Activated naive CD8-positive, alpha-beta T cell treated with anti-CD3 and anti-CD28 coated beads for 36 hours (primary cell): ENCODE measurements at regions not wholly inside any gene's neighbourhood (a gene's known extent, or its start where the extent isn't known, plus 50 kb on each side); places are given as distances from the start of the nearest gene placed in this dataset.

Experiments
- DNase-seq: peaks from one replicate; pipeline ENCODE4 v3.0.0; 2021
- H3K27ac Mint-ChIP-seq: one replicate; pipeline ENCODE4 v1.8.0; 2022; ENCODE audit warnings: mild to moderate bottlenecking, moderate library complexity, mixed read lengths
- H3K27me3 Mint-ChIP-seq: one replicate; pipeline ENCODE4 v1.8.0; 2022; ENCODE audit warnings: mild to moderate bottlenecking, mixed read lengths
- H3K36me3 Mint-ChIP-seq: one replicate; pipeline ENCODE4 v1.8.0; 2021; ENCODE audit warnings: mild to moderate bottlenecking, mixed read lengths
- H3K4me1 Mint-ChIP-seq: one replicate; pipeline ENCODE4 v1.8.0; 2021; ENCODE audit warnings: mixed read lengths
- H3K4me3 Mint-ChIP-seq: one replicate; pipeline ENCODE4 v1.8.0; 2022; ENCODE audit warnings: mild to moderate bottlenecking, moderate library complexity, mixed read lengths
- H3K9me3 Mint-ChIP-seq: one replicate; pipeline ENCODE4 v1.8.0; 2022; ENCODE audit warnings: mixed read lengths

DNA sequence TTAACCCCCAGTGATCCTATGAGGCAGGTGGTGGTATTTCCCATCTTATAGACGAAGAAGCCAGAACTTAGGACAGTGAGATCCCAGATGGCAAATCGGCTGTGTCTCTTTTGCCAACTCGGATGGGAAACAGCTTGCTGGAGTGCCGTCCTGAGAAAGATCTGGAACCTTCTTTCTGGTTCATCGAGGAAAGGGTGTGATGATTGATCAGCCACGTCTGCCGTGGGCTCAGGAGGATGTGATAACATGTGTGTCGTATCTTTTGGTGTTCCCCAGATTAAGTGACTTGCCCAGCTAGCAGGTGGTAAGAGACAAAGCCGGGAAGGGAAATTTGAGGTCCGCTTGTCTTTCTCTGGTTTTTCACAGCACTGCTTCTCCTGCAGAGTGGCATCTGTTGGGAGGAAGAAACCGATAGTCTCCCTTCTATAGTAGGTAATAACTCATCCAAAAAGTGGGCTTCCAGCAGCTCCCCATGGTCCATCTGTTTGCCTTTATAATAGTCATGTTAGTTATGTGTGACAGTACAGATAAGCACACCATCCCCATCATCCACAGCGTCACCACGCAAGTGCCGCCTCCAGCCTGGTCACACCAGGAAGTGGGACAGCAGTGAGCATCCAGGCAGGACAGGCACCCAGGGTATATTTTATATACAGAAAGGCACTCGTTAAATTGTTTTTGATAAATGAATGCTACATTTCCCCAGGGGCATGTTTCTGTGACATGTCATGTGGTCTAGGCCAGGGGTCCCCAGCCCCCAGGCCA is 175.5 kb downstream of the KATNIP start:
- Mint-ChIP-seq H3K27ac (no peak overlapping the region), H3K36me3 (peaks cover 9% of the 10 kb centered on the region), H3K9me3 (no peaks in the 10 kb centered on the region), H3K4me3 (no peak overlapping the region), H3K27me3 (no peaks in the 10 kb centered on the region), H3K4me1 (peaks cover 3% of the 10 kb centered on the region)
- DNase-seq = no peak

DNA sequence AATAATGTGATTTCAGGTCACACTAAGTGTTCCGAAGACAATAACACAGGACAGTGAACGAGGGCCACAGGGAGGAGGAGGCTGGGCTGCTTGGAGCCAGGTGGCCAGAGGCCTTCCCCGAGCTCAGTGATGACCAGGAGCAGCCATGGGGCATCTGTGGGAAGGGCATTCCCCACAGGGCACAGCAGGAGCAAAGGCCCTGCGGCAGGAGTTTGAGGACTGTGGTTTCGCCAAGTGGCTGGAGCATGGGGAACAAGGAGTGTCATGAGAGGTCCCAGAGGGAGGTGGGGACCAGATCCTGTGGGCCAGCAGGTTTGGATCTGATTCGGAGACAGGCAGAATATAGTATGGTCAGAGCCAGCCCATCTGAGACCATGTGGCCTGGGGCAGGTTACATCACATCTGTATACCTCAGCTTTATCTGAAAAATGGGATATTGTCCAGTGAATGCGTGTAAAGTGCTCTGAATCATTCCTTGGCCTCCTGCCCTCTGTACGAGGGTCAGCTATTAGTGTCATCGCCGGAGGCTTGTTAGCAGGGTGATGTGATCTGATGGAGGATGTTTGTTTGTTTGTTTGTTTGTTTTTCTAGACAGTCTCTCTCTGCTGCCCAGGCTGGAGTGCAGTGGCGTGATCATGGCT is 176.8 kb downstream of the KATNIP start:
- no peak for DNase-seq
- Mint-ChIP-seq H3K4me3 (no peak overlapping the region), H3K27ac (no peak overlapping the region), H3K9me3 (no peaks in the 10 kb centered on the region), H3K4me1 (peaks cover 3% of the 10 kb centered on the region), H3K27me3 (no peaks in the 10 kb centered on the region), H3K36me3 (peaks cover 9% of the 10 kb centered on the region)

DNA sequence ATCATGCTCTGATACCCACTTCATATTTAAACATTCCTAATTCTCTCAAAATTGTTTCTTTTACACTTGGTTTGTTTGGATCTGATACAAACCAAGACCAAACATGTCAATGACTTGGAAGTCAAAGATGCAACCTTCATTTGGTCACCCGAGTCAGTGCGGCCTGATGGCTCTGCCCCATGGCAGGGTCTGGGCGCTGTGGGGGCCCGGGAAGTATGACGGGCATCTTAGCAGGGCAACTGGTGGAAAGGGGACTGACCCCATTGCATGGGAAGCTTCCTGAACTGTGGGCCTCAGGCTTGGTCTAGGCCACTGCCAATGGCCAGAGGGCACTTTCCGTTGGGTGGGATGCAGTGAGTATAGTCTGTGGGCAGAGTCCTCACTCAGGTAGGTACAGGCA is 178.0 kb downstream of the KATNIP start:
- no peak overlapping the region for H3K27ac Mint-ChIP-seq
- peaks cover 3% of the 10 kb centered on the region for H3K4me1 Mint-ChIP-seq

DNA sequence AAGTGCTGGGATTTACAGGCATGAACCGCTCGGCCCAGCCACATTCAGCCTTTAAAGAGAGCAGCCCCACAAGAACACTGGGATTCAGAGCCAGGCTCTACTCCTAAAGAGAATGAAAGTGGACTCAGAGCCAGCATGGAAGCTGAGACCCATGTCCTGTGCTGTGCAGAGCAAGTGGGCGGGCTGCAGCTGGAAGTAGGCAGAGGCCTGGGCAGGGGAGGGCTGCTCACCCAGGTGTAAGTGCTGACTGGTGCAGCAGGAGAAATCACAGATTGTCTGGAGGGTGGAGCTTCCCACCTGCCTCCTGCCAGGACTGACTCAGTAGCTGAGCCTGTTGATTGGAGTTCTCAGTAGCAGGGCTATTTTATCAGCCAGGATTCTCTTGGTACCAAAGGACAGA is 178.7 kb downstream of the KATNIP start:
- H3K27ac Mint-ChIP-seq = no peak overlapping the region
- no peaks in the 10 kb centered on the region for H3K27me3 Mint-ChIP-seq
- H3K4me1 Mint-ChIP-seq = peaks cover 3% of the 10 kb centered on the region
- no peak for DNase-seq
- no peak overlapping the region for H3K4me3 Mint-ChIP-seq
- peaks cover 9% of the 10 kb centered on the region for H3K36me3 Mint-ChIP-seq
- H3K9me3 Mint-ChIP-seq = no peaks in the 10 kb centered on the region

More for the DNA sequence above, 178.0 kb downstream of the KATNIP start:
- peaks cover 9% of the 10 kb centered on the region for H3K36me3 Mint-ChIP-seq
- H3K27me3 Mint-ChIP-seq = no peaks in the 10 kb centered on the region
- no peak overlapping the region for H3K4me3 Mint-ChIP-seq
- no peaks in the 10 kb centered on the region for H3K9me3 Mint-ChIP-seq
- DNase-seq = no peak

DNA sequence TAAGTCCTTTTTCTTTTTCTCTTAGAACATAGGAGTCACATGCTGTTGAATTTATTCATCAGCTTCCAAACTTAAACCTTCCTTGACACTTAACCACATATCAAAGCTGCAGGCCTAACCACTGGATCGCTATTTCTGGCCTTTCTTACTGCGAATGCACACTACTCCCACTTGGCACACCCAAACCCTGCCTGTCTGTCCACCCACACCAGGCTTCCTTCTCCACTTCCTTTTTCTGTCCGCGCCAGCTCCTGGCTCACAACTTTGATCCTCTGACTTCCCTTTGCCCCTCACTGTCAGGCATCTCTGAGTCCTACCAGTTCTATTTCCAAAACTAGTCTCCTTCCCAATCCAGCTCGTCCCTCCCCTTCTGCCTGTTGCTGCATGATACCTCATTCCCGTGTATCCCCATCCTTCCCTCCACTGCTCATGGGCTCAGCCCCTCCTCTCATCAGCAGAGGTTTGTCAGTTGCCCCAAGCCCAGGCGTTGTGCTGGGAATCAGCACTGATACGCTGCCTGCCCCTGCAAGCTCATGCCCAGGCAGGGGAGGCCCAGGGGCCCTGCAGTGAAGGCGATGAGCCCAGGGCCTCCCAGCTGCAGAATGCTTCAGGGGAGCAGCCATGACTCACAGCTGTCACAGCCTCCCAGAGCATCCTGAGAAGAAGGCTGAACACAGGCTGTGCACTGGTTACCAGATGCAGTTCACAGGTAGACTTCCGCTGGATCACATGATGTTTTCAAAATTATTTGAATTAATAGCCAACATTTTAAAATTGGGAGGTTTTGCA is 179.8 kb downstream of the KATNIP start:
- H3K4me3 Mint-ChIP-seq = no peak overlapping the region
- H3K4me1 Mint-ChIP-seq = peaks cover 3% of the 10 kb centered on the region
- no peaks in the 10 kb centered on the region for H3K27me3 Mint-ChIP-seq
- H3K27ac Mint-ChIP-seq = no peak overlapping the region
- H3K36me3 Mint-ChIP-seq = peaks cover 9% of the 10 kb centered on the region
- DNase-seq = no peak
- H3K9me3 Mint-ChIP-seq = no peaks in the 10 kb centered on the region

GRCh38 chr16:27730661-27731210 is 180.8 kb downstream of the KATNIP start:
- H3K36me3 Mint-ChIP-seq = peaks cover 8% of the 10 kb centered on the region
- H3K4me1 Mint-ChIP-seq = peaks cover 3% of the 10 kb centered on the region
- no peaks in the 10 kb centered on the region for H3K9me3 Mint-ChIP-seq
- no peak overlapping the region for H3K27ac Mint-ChIP-seq
- no peaks in the 10 kb centered on the region for H3K27me3 Mint-ChIP-seq
- no peak overlapping the region for H3K4me3 Mint-ChIP-seq
- DNase-seq = no peak

DNA sequence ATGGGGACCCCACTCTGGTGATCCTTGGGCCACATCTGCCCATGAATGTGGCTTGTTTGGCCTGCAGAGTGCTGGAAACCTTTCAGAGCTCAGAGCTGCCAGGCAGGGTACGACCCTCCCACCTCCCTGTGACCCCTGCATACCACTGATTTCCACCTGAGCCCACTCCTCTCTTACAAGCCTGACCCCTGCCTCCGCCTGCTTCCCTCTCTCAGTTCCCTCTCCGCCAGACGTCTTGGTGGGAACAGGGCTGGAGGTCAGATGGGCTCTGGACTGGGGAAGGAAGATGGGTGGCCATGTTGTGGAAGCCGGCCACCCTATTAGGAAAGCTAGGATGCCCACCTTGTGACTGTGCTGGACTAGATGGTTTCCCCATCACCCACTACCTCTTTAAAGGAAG is 185.1 kb downstream of the KATNIP start:
- H3K4me1 Mint-ChIP-seq = no peaks in the 10 kb centered on the region
- no peaks in the 10 kb centered on the region for H3K27me3 Mint-ChIP-seq

GRCh38 chr16:27736431-27736830 is 186.5 kb downstream of the KATNIP start:
- Mint-ChIP-seq H3K36me3 (peaks cover 7% of the 10 kb centered on the region), H3K27me3 (no peaks in the 10 kb centered on the region), H3K9me3 (no peaks in the 10 kb centered on the region), H3K27ac (no peak overlapping the region), H3K4me1 (no peaks in the 10 kb centered on the region), H3K4me3 (no peak overlapping the region)
- no peak for DNase-seq

More for the DNA sequence above, 185.1 kb downstream of the KATNIP start:
- peaks cover 2% of the 10 kb centered on the region for H3K36me3 Mint-ChIP-seq
- H3K27ac Mint-ChIP-seq = no peak overlapping the region
- no peaks in the 10 kb centered on the region for H3K9me3 Mint-ChIP-seq
- DNase-seq = no peak
- no peak overlapping the region for H3K4me3 Mint-ChIP-seq

GRCh38 chr16:27737513-27737912 is 187.6 kb downstream of the KATNIP start:
- no peak for DNase-seq
- no peak overlapping the region for H3K27ac Mint-ChIP-seq
- H3K36me3 Mint-ChIP-seq = peaks cover 7% of the 10 kb centered on the region
- no peak overlapping the region for H3K4me3 Mint-ChIP-seq
- no peaks in the 10 kb centered on the region for H3K27me3 Mint-ChIP-seq
- no peaks in the 10 kb centered on the region for H3K9me3 Mint-ChIP-seq
- no peaks in the 10 kb centered on the region for H3K4me1 Mint-ChIP-seq
